Thyroid gland (tissue), 4 donors: ENCODE measurements at regions not wholly inside any gene's neighbourhood (a gene's known extent, or its start where the extent isn't known, plus 50 kb on each side); places are given as distances from the start of the nearest gene placed in this dataset.
A peak's percentile ranks its signal among the peaks of the same experiment; 100 is the strongest.

Experiments
- DNase-seq, 2 donors: peaks; one replicate each; pipeline ENCODE4 v3.0.0-alpha.2; 2019
- H3K27ac ChIP-seq, 3 donors: fragments of 200-600 bp; sonication (generic); 1 replicate in 2 of 3; 2 replicates in 1 of 3; pipeline ENCODE4 v1.5.1; 2016 to 2019; ENCODE audit warnings: mild to moderate bottlenecking in 1 of 3, moderate library complexity in 1 of 3
- H3K27me3 ChIP-seq: fragments of 200-600 bp; sonication (generic); one replicate; pipeline ENCODE4 v1.5.1; 2019
- H3K36me3 ChIP-seq, 2 donors: fragments of 200-600 bp; sonication (generic); one replicate each; pipeline ENCODE4 v1.5.1; 2016 to 2019
- H3K4me1 ChIP-seq, 2 donors: fragments of 200-600 bp; sonication (generic); one replicate each; pipeline ENCODE4 v1.5.1; 2017 to 2019
- H3K4me3 ChIP-seq, 3 donors: fragments of 200-600 bp; sonication (generic); replicated peaks in 1 of 3; 1 replicate in 2 of 3; 2 replicates in 1 of 3; pipeline ENCODE4 v1.5.1; 2016; ENCODE audit warnings: mild to moderate bottlenecking in 1 of 3
- H3K9me3 ChIP-seq: fragments of 200-600 bp; sonication (generic); one replicate; pipeline ENCODE4 v1.5.1; 2017
- CTCF ChIP-seq, 6 experiments: fragments of 200-600 bp in 3 of 6; fragments of 450-650 bp in 3 of 6; sonication (generic) in 3 of 6; IDR thresholded peaks; one replicate each; pipeline ENCODE4 v1.5.1; 2016 to 2019; ENCODE audit warnings: antibody characterized with exemption in 6 of 6, mild to moderate bottlenecking in 2 of 6, inconsistent platforms in 1 of 6, moderate library complexity in 1 of 6
- POLR2A ChIP-seq, 2 donors: fragments of 450-650 bp; IDR thresholded peaks; one replicate each; pipeline ENCODE4 v1.6.1; 2017; ENCODE audit warnings: antibody characterized with exemption in 2 of 2, mild to moderate bottlenecking in 2 of 2, moderate library complexity in 1 of 2
- WGBS, 2 donors: methylation state at CpG; one replicate each; pipeline ENCODE4 v1.1.5; 2017; 5-methylcytosine and 5-hydroxymethylcytosine counted together
- intact Hi-C: fragments of 100-400 bp; cut with DNase I; formaldehyde crosslinking; loops from one replicate; pipeline ENCODE4 v1.15.1; 2023

- 92 to 98% methylated on average over 3 of the region's 3 CpGs for WGBS, 2 donors
- no peak for DNase-seq
- TF ChIP-seq POLR2A (IDR thresholded peaks at IDR 0.05), result no peak
- TF ChIP-seq CTCF (IDR thresholded peaks at IDR 0.05), result no peak
- no peaks in the 10 kb centered on the region for H3K9me3 ChIP-seq
- H3K27me3 ChIP-seq, result no peaks in the 10 kb centered on the region
- H3K36me3 ChIP-seq, result no peaks in the 10 kb centered on the region
- peaks cover 15 to 22% of the 10 kb centered on the region in 2 donors for H3K4me1 ChIP-seq
- H3K27ac ChIP-seq, result no peak overlapping the region
- H3K4me3 ChIP-seq, result no peak overlapping the region
- intact Hi-C loops, result no loop called here
Observed at GRCh38 chr18:49731860-49732311, 81.4 kb downstream of the ACAA2 start.

DNA sequence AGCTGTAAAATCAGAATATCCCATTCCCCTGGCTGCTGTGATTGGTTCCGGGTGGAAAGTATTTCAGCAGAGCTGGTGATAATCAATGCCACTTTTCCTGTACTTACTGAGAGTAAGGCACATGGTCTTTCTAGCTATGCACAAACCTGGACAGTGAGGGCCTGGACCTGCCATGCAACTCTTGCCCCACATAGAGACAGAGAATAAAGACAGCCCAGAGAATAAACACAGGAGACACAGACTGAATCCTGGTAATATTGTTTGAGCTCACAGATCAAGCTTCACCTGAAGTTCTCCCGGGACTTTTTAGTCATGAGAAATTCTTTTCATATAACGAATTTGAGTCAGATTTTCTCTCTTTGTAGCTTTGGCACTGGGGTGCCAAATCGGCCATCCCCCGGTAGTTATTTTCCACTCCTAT lies 81.9 kb downstream of the ACAA2 start:
- 96% methylated on average over 5 of the region's 5 CpGs for WGBS, 2 donors
- Histone ChIP-seq H3K4me3 (no peak overlapping the region), H3K4me1 (peaks cover 15 to 22% of the 10 kb centered on the region in 2 donors), H3K27me3 (no peaks in the 10 kb centered on the region), H3K36me3 (no peaks in the 10 kb centered on the region), H3K9me3 (no peaks in the 10 kb centered on the region), H3K27ac (no peak overlapping the region)
- no peak for DNase-seq
- intact Hi-C loops, result no loop called here
- no peak for TF ChIP-seq POLR2A (IDR thresholded peaks at IDR 0.05)
- TF ChIP-seq CTCF (IDR thresholded peaks at IDR 0.05), result no peak

GRCh38 chr18:49730951-49731391 lies 82.4 kb downstream of the ACAA2 start:
- peaks cover 15 to 22% of the 10 kb centered on the region in 2 donors for H3K4me1 ChIP-seq
- 48 to 56% methylated on average over 4 of the region's 4 CpGs for WGBS, 2 donors
- no peak for DNase-seq
- no peak overlapping the region for H3K4me3 ChIP-seq
- H3K27ac ChIP-seq, result peak overlapping the region in 1 of 3 donors; percentile 19
- no peaks in the 10 kb centered on the region for H3K36me3 ChIP-seq
- intact Hi-C loops, result no loop called here
- H3K27me3 ChIP-seq, result no peaks in the 10 kb centered on the region
- no peak for TF ChIP-seq CTCF (IDR thresholded peaks at IDR 0.05)
- TF ChIP-seq POLR2A (IDR thresholded peaks at IDR 0.05), result no peak
- no peaks in the 10 kb centered on the region for H3K9me3 ChIP-seq

- Histone ChIP-seq H3K27me3 (no peaks in the 10 kb centered on the region), H3K4me3 (no peak overlapping the region), H3K36me3 (no peaks in the 10 kb centered on the region), H3K4me1 (peaks cover 26 to 34% of the 10 kb centered on the region in 2 donors), H3K9me3 (no peaks in the 10 kb centered on the region), H3K27ac (no peak overlapping the region)
- peak; percentile 43 to 53 for DNase-seq
- TF ChIP-seq POLR2A (IDR thresholded peaks at IDR 0.05), result no peak
- peak in 4 of 6 experiments; percentile 19 to 48 (median 40) for TF ChIP-seq CTCF (IDR thresholded peaks at IDR 0.05)
- intact Hi-C loops, result no loop called here
- WGBS, 2 donors, result 54 to 67% methylated on average over 4 of the region's 4 CpGs
Observed at GRCh38 chr18:49728542-49728941, 84.8 kb downstream of the ACAA2 start.

DNA sequence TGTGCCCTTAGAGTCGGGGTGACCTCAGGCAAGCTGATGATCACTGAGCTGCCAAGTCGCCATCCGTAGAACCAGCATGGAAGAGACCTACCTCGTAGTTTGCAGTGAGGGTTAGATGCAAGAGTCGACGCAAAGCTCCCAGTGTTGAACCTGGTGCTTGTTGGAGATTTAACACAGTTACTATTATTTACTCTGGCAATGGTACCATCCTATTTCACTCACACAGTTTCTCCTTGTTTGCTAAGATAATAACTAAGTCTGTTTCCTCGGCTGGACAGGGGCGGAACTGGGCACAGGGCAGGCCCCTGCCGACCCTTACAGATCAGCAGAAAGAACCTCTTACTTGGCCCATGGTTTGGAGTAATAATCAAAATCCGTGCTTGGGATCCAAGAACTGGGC lies 85.5 kb downstream of the ACAA2 start:
- Histone ChIP-seq H3K27me3 (no peaks in the 10 kb centered on the region), H3K36me3 (no peaks in the 10 kb centered on the region), H3K4me1 (peaks cover 33 to 41% of the 10 kb centered on the region in 2 donors), H3K9me3 (no peaks in the 10 kb centered on the region), H3K4me3 (no peak overlapping the region), H3K27ac (no peak overlapping the region)
- intact Hi-C loops, result no loop called here
- WGBS, 2 donors, result 85 to 86% methylated on average over 10 of the region's 10 CpGs
- TF ChIP-seq CTCF (IDR thresholded peaks at IDR 0.05), result no peak
- TF ChIP-seq POLR2A (IDR thresholded peaks at IDR 0.05), result no peak
- DNase-seq, result no peak
